ENCODE measurements at regions not wholly inside any gene's neighbourhood (a gene's known extent, or its start where the extent isn't known, plus 50 kb on each side); places are given as distances from the start of the nearest gene placed in this dataset.

- Histone ChIP-seq H2BK12ac (ENCODE audit: low read depth, low read length) (no peak overlapping the region), H3K36me3 (ENCODE audit: control insufficient read depth in 2 of 4, insufficient read depth in 4 of 4, low read length in 3 of 4) (no peaks in the 10 kb centered on the region), H2AK5ac (ENCODE audit: low read depth, low read length) (no peak overlapping the region), H3K79me1 (ENCODE audit: low read depth, low read length) (no peaks in the 10 kb centered on the region), H4K5ac (ENCODE audit: insufficient read length, low read depth, low read length) (no peak overlapping the region), H4K91ac (replicated peaks; ENCODE audit: insufficient read length, low read length) (no peak overlapping the region), H3K4ac (replicated peaks; ENCODE audit: insufficient read length, low read depth, low read length) (no peak overlapping the region), H2BK20ac (ENCODE audit: low read length) (no peak overlapping the region), H3K79me2 (ENCODE audit: control insufficient read depth in 1 of 2, insufficient read depth in 2 of 2, low read length in 2 of 2) (no peaks in the 10 kb centered on the region), H3K27ac (ENCODE audit: low read depth, low read length) (no peak overlapping the region), H3K56ac (replicated peaks; ENCODE audit: insufficient read length, low read depth, low read length) (no peak overlapping the region), H3K14ac (ENCODE audit: insufficient read length) (no peak overlapping the region), H3K27me3 (replicated peaks in 1 of 4; ENCODE audit: control insufficient read depth in 3 of 4, extremely low read depth in 1 of 4, insufficient read depth in 3 of 4, low read length in 3 of 4) (no peaks in the 10 kb centered on the region), H3K4me2 (ENCODE audit: insufficient read depth in 1 of 2, low read depth in 2 of 2, low read length in 2 of 2) (no peak overlapping the region), H3K9ac (replicated peaks in 1 of 4; ENCODE audit: extremely low read depth in 1 of 4, low read depth in 3 of 4, low read length in 3 of 4) (no peak overlapping the region), H3K4me3 (ENCODE audit: extremely low read depth in 1 of 4, insufficient read depth in 2 of 4, low read depth in 3 of 4, low read length in 4 of 4) (no peak overlapping the region), H4K20me1 (replicated peaks in 1 of 2; ENCODE audit: control insufficient read depth in 1 of 2, insufficient read depth in 2 of 2, low read length in 2 of 2) (no peaks in the 10 kb centered on the region), H3K4me1 (replicated peaks in 1 of 4; ENCODE audit: control insufficient read depth in 3 of 4, insufficient read depth in 4 of 4, low read length in 3 of 4) (no peaks in the 10 kb centered on the region), H3K9me3 (ENCODE audit: insufficient read depth in 2 of 2, low read depth in 1 of 2, low read length in 1 of 2) (no peaks in the 10 kb centered on the region), H3K23me2 (ENCODE audit: low read depth, low read length) (no peaks in the 10 kb centered on the region), H2BK5ac (ENCODE audit: low read depth, low read length) (no peak overlapping the region), H4K8ac (ENCODE audit: extremely low read depth, insufficient read depth, low read length) (no peak overlapping the region), H3K23ac (ENCODE audit: insufficient read length) (no peak overlapping the region), H2AFZ (ENCODE audit: low read length) (no peak overlapping the region), H3K18ac (ENCODE audit: extremely low read depth, low read length) (no peak overlapping the region), H2BK15ac (ENCODE audit: low read length) (no peak overlapping the region), H2BK120ac (replicated peaks; ENCODE audit: low read depth, low read length) (no peak overlapping the region)
- CTCF ChIA-PET (ENCODE audit: partially characterized antibody), result interaction anchor here (0.6 to 1.3 kb wide), 7 partner anchors 9 to 239 kb away, joined by 3 to 5 read pairs (median 3); no protein-coding TSS in a partner anchor
- TF ChIP-seq RXRA (IDR thresholded peaks at IDR 0.05; ENCODE audit: insufficient read depth, low read depth, low read length), result no peak
- no peak for TF ChIP-seq TAF7 (optimal IDR thresholded peaks at IDR 0.05; ENCODE audit: borderline replicate concordance, low read depth, low read length)
- TF ChIP-seq SP1 (IDR thresholded peaks at IDR 0.05; ENCODE audit: low read depth, low read length), result no peak
- TF ChIP-seq PHF8 (conservative IDR thresholded peaks at IDR 0.05; ENCODE audit: low read depth, low read length), result no peak
- TF ChIP-seq BRCA1 (IDR thresholded peaks at IDR 0.05; ENCODE audit: low read depth, low read length), result no peak
- TF ChIP-seq TBP (IDR thresholded peaks at IDR 0.05; ENCODE audit: low read depth, low read length), result no peak
- no peak for TF ChIP-seq CHD2 (IDR thresholded peaks at IDR 0.05; ENCODE audit: low read length)
- no peak for TF ChIP-seq RFX5 (IDR thresholded peaks at IDR 0.05; ENCODE audit: borderline replicate concordance, low read depth, low read length)
- TF ChIP-seq CHD1 (IDR thresholded peaks at IDR 0.05; ENCODE audit: low read depth, low read length), result no peak
- no peak for TF ChIP-seq BACH1 (IDR thresholded peaks at IDR 0.05; ENCODE audit: low read length)
- TF ChIP-seq SIRT6 (IDR thresholded peaks at IDR 0.05; ENCODE audit: low read length), result no peak
- TF ChIP-seq GTF2F1 (IDR thresholded peaks at IDR 0.05; ENCODE audit: borderline replicate concordance, low read depth, low read length), result no peak
- no peak for TF ChIP-seq JUND (IDR thresholded peaks at IDR 0.05; ENCODE audit: low read length)
- no peak for TF ChIP-seq TCF12 (IDR thresholded peaks at IDR 0.05; ENCODE audit: low read depth, low read length)
- TF ChIP-seq SIX5 (IDR thresholded peaks at IDR 0.05; ENCODE audit: low read depth, low read length), result no peak
- FAIRE-seq (no peak), DNase-seq (ENCODE audit: low read depth in 1 of 2, low spot score in 2 of 2) (no peak)
- POLR2A ChIA-PET (ENCODE audit: partially characterized antibody), result no interaction called here
- 80% methylated on average over 1 of the region's 1 CpG; no CpG with 5 or more reads in 1 of the 2 experiments for WGBS, 2 experiments (ENCODE audit: extremely low coverage in 1 of 2, insufficient coverage in 1 of 2, insufficient read length in 1 of 2, insufficient replicate concordance in 2 of 2, low coverage in 1 of 2, low lambda C conversion rate in 2 of 2, missing lambda C conversion rate in 1 of 2)
Observed at GRCh38 chr3:56903231-56903782, 101.6 kb upstream of the ARHGEF3 start.
